ENCODE measurements at regions not wholly inside any gene's neighbourhood (a gene's known extent, or its start where the extent isn't known, plus 50 kb on each side); places are given as distances from the start of the nearest gene placed in this dataset.

- no peak overlapping the region for H3K4me3 Mint-ChIP-seq
- H3K9me3 Mint-ChIP-seq, result no peaks in the 10 kb centered on the region
- no peak for ATAC-seq
- DNase-seq (ENCODE audit: low spot score), result no peak
- no peaks in the 10 kb centered on the region for H3K36me3 Mint-ChIP-seq
- H3K4me1 Mint-ChIP-seq, result no peaks in the 10 kb centered on the region
- ChIA-PET POLR2A (no interaction called here), CTCF (no interaction called here)
- H3K27ac Mint-ChIP-seq, result no peak overlapping the region
- no peaks in the 10 kb centered on the region for H3K27me3 Mint-ChIP-seq (ENCODE audit: low read depth)
- TF ChIP-seq ZNF138 (CRISPR knock-in tag; conservative IDR thresholded peaks at IDR 0.05) (no peak), ESRRA (CRISPR knock-in tag; IDR thresholded peaks at IDR 0.05; ENCODE audit: borderline replicate concordance) (no peak), USF2 (CRISPR knock-in tag; IDR thresholded peaks at IDR 0.05) (no peak), ZBTB21 (CRISPR knock-in tag; IDR thresholded peaks at IDR 0.05; ENCODE audit: borderline replicate concordance) (no peak), E2F5 (CRISPR knock-in tag; IDR thresholded peaks at IDR 0.05) (no peak), AR (CRISPR knock-in tag; IDR thresholded peaks at IDR 0.05) (no peak), EMX1 (CRISPR knock-in tag; IDR thresholded peaks at IDR 0.05) (no peak), HMGXB4 (CRISPR knock-in tag; IDR thresholded peaks at IDR 0.05) (no peak), TEAD1 (CRISPR knock-in tag; IDR thresholded peaks at IDR 0.05) (no peak), ERG (CRISPR knock-in tag; IDR thresholded peaks at IDR 0.05) (no peak)
These were observed 181.8 kb downstream of the TDRD15 start for GRCh38 chr2:21305581-21305980.

- Mint-ChIP-seq H3K36me3 (no peaks in the 10 kb centered on the region), H3K4me1 (no peaks in the 10 kb centered on the region), H3K9me3 (no peaks in the 10 kb centered on the region), H3K4me3 (no peak overlapping the region), H3K27me3 (ENCODE audit: low read depth) (no peaks in the 10 kb centered on the region), H3K27ac (no peak overlapping the region)
- POLR2A ChIA-PET, result no interaction called here
- ATAC-seq, result no peak
- DNase-seq (ENCODE audit: low spot score), result no peak
- CTCF ChIA-PET, result no interaction called here
- no peak for TF ChIP-seq ZNF219 (CRISPR knock-in tag; IDR thresholded peaks at IDR 0.05; ENCODE audit: borderline replicate concordance)
- no peak for TF ChIP-seq SOX15 (CRISPR knock-in tag; IDR thresholded peaks at IDR 0.05)
- TF ChIP-seq E2F4 (CRISPR knock-in tag; IDR thresholded peaks at IDR 0.05; ENCODE audit: borderline replicate concordance, low read depth), result no peak
- TF ChIP-seq E2F1 (CRISPR knock-in tag; IDR thresholded peaks at IDR 0.05), result no peak
- TF ChIP-seq ATF6 (CRISPR knock-in tag; IDR thresholded peaks at IDR 0.05), result no peak
- TF ChIP-seq RORB (CRISPR knock-in tag; IDR thresholded peaks at IDR 0.05), result no peak
- TF ChIP-seq USF1 (CRISPR knock-in tag; IDR thresholded peaks at IDR 0.05), result no peak
- no peak for TF ChIP-seq SP1 (CRISPR knock-in tag; conservative IDR thresholded peaks at IDR 0.05)
- TF ChIP-seq SMAD4 (CRISPR knock-in tag; IDR thresholded peaks at IDR 0.05), result no peak
- no peak for TF ChIP-seq EMX1 (CRISPR knock-in tag; IDR thresholded peaks at IDR 0.05)
- TF ChIP-seq ATF2 (CRISPR knock-in tag; IDR thresholded peaks at IDR 0.05; ENCODE audit: borderline replicate concordance, low read depth), result no peak
These were observed 182.5 kb downstream of the TDRD15 start for GRCh38 chr2:21306235-21306634.

All from WTC11 (cell line).